Activated CD4-positive, alpha-beta T cell treated with anti-CD3 and anti-CD28 coated beads, Interleukin-2, Interleukin-4, amounts not matched to agents 100 ng/mL and 50 ng/mL, durations not matched to agents 16 hours and 8 hours (primary cell): ENCODE measurements at regions not wholly inside any gene's neighbourhood (a gene's known extent, or its start where the extent isn't known, plus 50 kb on each side); places are given as distances from the start of the nearest gene placed in this dataset.

Experiments
- DNase-seq: peaks from one replicate; pipeline ENCODE4 v3.0.0-alpha.2; 2020; ENCODE audit warnings: low spot score

- no peak for DNase-seq
Observed at GRCh38 chr4:136526517-136526916, 1005.8 kb downstream of the PCDH18 start.

GRCh38 chr4:136524039-136524438 is 1008.3 kb downstream of the PCDH18 start:
- DNase-seq: no peak

GRCh38 chr4:136516371-136516770 is 1015.9 kb downstream of the PCDH18 start:
- no peak for DNase-seq

GRCh38 chr4:136505020-136505419 is 1027.3 kb downstream of the PCDH18 start:
- DNase-seq: no peak

GRCh38 chr4:136495851-136496250 is 1036.4 kb downstream of the PCDH18 start:
- DNase-seq: no peak

GRCh38 chr4:136495076-136495475 is 1037.2 kb downstream of the PCDH18 start:
- no peak for DNase-seq

- DNase-seq: no peak
Observed at GRCh38 chr4:136489101-136489500, 1043.2 kb downstream of the PCDH18 start.

GRCh38 chr4:136484996-136485395 is 1047.3 kb downstream of the PCDH18 start:
- DNase-seq: no peak

GRCh38 chr4:136476753-136477152 is 1055.5 kb downstream of the PCDH18 start:
- no peak for DNase-seq

GRCh38 chr4:136471051-136471450 is 1061.2 kb downstream of the PCDH18 start:
- DNase-seq: no peak

GRCh38 chr4:136465691-136466090 is 1066.6 kb downstream of the PCDH18 start:
- no peak for DNase-seq

GRCh38 chr4:136463941-136464340 is 1068.4 kb downstream of the PCDH18 start:
- no peak for DNase-seq

- DNase-seq: no peak
Observed at GRCh38 chr4:136461533-136461932, 1070.8 kb downstream of the PCDH18 start.

- DNase-seq: no peak
Observed at GRCh38 chr4:136458326-136458725, 1074.0 kb downstream of the PCDH18 start.

GRCh38 chr4:136457577-136457976 is 1074.7 kb downstream of the PCDH18 start:
- no peak for DNase-seq

GRCh38 chr4:136457004-136457403 is 1075.3 kb downstream of the PCDH18 start:
- DNase-seq: no peak

- DNase-seq: no peak
Observed at GRCh38 chr4:136443006-136443405, 1089.3 kb downstream of the PCDH18 start.

- no peak for DNase-seq
Observed at GRCh38 chr4:136442447-136442846, 1089.8 kb downstream of the PCDH18 start.

- DNase-seq: no peak
Observed at GRCh38 chr4:136441629-136442282, 1090.5 kb downstream of the PCDH18 start.

- DNase-seq: no peak
Observed at GRCh38 chr4:136438645-136439044, 1093.6 kb downstream of the PCDH18 start.

- DNase-seq: no peak
Observed at GRCh38 chr4:136424052-136424451, 1108.2 kb downstream of the PCDH18 start.

GRCh38 chr4:136414981-136415380 is 1117.3 kb downstream of the PCDH18 start:
- DNase-seq: no peak

- DNase-seq: no peak
Observed at GRCh38 chr4:136412708-136413107, 1119.6 kb downstream of the PCDH18 start.

GRCh38 chr4:136400829-136401228 is 1131.5 kb downstream of the PCDH18 start:
- no peak for DNase-seq
